ENCODE measurements at regions not wholly inside any gene's neighbourhood (a gene's known extent, or its start where the extent isn't known, plus 50 kb on each side); places are given as distances from the start of the nearest gene placed in this dataset.

DNA sequence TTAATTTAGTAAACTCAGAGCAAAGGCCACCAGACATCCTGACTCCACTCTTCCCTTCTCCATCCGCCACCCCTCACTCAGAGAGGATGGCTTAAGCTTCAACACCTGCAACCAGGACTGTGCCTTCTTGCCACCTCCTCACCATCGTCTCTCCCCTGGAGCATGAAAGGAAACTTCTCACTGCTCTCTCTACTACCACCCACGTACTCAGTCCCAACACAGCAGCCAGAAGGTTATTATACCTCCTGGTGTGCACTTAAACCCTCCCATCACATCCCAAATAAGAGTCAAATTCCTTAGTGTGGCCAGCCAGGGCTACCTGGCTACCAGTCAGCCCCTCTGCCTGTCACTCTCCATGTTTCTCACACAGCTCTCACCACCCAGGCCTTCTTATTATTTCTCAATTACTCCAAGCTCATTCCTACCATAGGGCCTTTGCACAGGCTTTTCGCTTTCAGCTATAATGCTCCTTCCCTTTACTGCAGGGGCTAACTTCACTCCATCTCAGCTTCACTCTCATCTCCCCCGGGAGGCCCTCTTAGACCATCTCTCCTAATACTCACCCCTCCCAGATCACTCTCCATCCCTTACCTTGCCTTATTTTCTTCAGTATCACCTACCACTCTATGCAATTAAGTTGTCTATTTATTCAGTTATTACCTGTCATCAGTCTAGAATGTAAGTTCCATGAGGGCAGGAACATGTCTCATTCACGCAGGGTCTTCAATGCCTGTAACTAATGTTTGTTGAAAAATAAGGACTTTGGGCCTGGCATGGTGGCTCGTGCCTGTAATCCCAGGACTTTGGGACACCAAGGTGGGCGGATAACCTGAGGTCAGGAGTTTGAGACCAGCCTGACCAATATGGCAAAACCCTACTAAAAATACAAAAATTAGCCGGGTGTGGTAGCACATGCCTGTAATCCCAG lies 137.5 kb downstream of the TOMM20 start:
- DNase-seq (ENCODE audit: low spot score) = no peak
- TF ChIP-seq, protein P1, sequence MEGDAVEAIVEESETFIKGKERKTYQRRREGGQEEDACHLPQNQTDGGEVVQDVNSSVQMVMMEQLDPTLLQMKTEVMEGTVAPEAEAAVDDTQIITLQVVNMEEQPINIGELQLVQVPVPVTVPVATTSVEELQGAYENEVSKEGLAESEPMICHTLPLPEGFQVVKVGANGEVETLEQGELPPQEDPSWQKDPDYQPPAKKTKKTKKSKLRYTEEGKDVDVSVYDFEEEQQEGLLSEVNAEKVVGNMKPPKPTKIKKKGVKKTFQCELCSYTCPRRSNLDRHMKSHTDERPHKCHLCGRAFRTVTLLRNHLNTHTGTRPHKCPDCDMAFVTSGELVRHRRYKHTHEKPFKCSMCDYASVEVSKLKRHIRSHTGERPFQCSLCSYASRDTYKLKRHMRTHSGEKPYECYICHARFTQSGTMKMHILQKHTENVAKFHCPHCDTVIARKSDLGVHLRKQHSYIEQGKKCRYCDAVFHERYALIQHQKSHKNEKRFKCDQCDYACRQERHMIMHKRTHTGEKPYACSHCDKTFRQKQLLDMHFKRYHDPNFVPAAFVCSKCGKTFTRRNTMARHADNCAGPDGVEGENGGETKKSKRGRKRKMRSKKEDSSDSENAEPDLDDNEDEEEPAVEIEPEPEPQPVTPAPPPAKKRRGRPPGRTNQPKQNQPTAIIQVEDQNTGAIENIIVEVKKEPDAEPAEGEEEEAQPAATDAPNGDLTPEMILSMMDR (IDR thresholded peaks at IDR 0.05; ENCODE audit: extremely low read depth, missing control alignments) = no peak

DNA sequence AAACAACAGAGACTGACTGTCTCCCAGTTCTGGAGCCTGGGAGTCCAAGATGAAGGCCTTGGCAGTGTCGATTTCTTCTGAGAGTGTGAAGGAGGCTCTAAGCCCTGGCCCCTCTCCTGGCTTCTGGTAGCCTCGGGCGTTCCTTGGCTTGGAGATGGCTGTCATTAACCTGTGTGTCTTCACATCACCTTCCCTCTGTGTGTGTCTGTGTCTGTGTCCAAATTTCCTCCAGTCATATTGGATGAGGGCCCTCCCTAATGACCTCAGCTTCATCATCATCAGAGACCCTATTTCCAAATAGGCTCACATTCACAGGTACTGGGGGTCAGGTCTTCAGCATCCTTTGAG lies 138.3 kb downstream of the TOMM20 start:
- DNase-seq (ENCODE audit: low spot score) = no peak
- TF ChIP-seq, protein P1 (IDR thresholded peaks at IDR 0.05; ENCODE audit: extremely low read depth, missing control alignments) = no peak

DNA sequence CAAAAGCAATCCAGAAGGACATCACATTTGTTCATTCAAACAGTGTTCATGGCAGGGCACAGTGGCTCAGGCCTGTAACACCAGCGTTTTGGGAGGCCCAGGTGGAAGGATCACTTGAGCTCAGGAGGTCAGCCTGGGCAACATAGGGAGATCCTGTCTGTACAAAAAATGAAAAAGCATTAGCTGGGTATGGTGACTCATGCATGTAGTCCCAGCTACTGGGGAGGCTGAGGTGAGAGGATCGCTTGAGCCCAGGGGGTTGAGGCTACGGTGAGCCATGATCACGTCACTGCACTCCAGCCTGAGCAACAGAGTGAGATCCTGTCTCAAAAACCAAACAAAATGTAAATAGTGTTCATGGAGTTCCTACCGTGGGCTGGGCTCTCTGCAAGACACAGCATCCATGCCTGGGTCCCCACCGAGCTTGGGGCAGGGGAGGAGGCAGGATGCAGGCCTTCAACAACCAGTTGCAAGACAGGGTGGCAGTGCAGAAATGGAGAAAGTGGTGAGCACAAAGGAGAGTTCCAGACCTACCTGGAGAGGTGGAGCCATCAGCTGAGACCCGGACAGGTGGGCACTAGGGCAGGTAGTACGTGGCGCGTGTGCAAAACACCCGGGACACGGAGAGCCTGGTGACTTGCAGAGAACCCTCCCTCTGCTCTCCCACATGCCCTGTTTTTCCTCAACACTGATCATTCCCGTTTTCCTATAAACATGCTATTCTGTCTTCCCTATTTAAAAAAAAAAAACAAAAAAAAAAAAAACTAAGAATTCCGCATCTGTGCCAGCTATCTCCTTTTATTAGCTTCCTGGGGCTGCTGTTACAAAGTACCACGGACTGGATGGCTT lies 138.9 kb downstream of the TOMM20 start:
- TF ChIP-seq, protein P1 (IDR thresholded peaks at IDR 0.05; ENCODE audit: extremely low read depth, missing control alignments) = no peak
- DNase-seq (ENCODE audit: low spot score) = no peak

DNA sequence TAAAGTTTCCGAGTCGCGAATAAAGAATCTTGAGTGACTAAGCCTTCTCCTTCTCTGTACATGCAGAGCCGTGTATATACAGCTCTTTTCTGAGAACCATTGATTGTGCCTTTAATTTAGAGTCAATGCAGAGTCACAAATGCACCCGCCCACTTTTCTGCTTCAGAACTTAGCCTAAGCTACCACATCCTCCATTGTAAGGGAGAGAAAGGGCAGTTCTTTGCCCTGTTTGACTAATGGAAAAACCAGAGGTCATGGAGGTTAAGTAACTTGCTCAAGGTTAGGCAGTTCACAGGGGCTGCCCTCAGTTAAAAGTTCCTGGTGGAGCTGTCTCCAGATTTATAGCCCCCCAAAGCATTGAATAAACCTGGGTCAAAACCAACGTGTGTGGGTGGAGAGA lies 139.6 kb downstream of the TOMM20 start:
- TF ChIP-seq, protein P1 (IDR thresholded peaks at IDR 0.05; ENCODE audit: extremely low read depth, missing control alignments) = no peak

DNA sequence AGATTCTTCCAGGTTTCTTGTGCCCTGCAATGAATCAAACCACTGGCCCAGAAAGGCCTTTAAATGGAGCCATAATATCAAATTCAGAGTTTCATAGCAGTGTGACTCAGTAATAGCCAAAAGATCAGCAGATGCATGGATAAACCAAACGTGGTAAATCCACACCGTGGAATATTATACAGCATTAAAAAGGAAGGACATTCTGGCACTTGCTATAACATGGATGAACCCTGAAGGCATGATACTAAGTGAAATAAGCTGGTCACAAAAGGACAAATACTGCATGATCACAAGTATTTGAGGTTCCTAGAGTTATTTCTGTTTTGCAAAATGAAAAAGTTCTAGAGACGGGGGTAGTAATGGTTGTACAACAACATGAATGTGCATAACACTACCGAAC lies 140.1 kb downstream of the TOMM20 start:
- TF ChIP-seq, protein P1 (IDR thresholded peaks at IDR 0.05; ENCODE audit: extremely low read depth, missing control alignments) = no peak
- DNase-seq (ENCODE audit: low spot score) = no peak

More for the DNA sequence above, 139.6 kb downstream of the TOMM20 start:
- DNase-seq (ENCODE audit: low spot score) = no peak

DNA sequence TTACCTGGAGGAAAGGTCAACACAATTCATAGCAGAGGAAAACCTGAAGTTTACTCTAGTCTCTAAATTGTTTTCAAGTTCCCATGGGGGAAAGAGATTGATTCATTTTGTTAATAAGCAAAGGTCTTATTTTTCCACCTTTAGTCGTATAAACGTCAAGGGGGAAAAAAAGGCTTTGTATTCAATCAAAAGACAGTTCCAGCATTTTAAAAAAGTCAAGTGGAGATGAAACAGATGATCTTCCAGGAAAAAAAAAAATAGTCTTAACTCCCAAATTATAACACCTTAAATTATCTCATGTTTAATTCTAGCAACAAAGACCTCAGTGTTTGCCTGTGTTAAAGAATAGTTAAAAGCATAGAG lies 140.5 kb downstream of the TOMM20 start:
- DNase-seq (ENCODE audit: low spot score) = no peak
- TF ChIP-seq, protein P1 (IDR thresholded peaks at IDR 0.05; ENCODE audit: extremely low read depth, missing control alignments) = no peak
